AG04450 (cell line): ENCODE measurements at regions not wholly inside any gene's neighbourhood (a gene's known extent, or its start where the extent isn't known, plus 50 kb on each side); places are given as distances from the start of the nearest gene placed in this dataset.
A peak's percentile ranks its signal among the peaks of the same experiment; 100 is the strongest.

Source experiments
- CTCF ChIA-PET: fragments of 300-600, 350-600 bp; formaldehyde crosslinking; extraction: SDS; loops from one replicate; lab custom pipeline; 2022; ENCODE audit warnings: antibody characterized with exemption, inconsistent platforms; lab: Charles Lee
- POLR2A ChIA-PET: fragments of 350-600 bp; formaldehyde crosslinking; extraction: SDS; loops from one replicate; lab custom pipeline; 2021; ENCODE audit warnings: antibody characterized with exemption, inconsistent platforms; lab: Yijun Ruan, JAX
- DNase-seq: peaks from one replicate; pipeline ENCODE4 v3.0.0-alpha.2; 2011; ENCODE audit warnings: low read depth, low spot score
- H3K27ac ChIP-seq: one replicate; pipeline ENCODE4 v1.5.1; 2012; ENCODE audit warnings: low read depth, low read length, control low read depth
- H3K27me3 ChIP-seq: one replicate; pipeline ENCODE4 v1.6.0; 2012; ENCODE audit warnings: low read length; ENCODE audit not compliant: control insufficient read depth, insufficient read depth
- H3K4me3 ChIP-seq: 2 replicates; pipeline ENCODE4 v1.5.1; 2011; ENCODE audit warnings: mild to moderate bottlenecking, low read depth, low read length, control low read depth
- H3K9me3 ChIP-seq: 2 replicates; pipeline ENCODE4 v1.5.1; 2012; ENCODE audit warnings: low read length; ENCODE audit not compliant: control insufficient read depth, insufficient read depth
- TF ChIP-seq, protein P1 (sequence below): IDR thresholded peaks from 2 replicates; pipeline ENCODE4 v1.5.1; 2011; ENCODE audit warnings: low read depth, low read length, control low read depth, inconsistent platforms

DNA sequence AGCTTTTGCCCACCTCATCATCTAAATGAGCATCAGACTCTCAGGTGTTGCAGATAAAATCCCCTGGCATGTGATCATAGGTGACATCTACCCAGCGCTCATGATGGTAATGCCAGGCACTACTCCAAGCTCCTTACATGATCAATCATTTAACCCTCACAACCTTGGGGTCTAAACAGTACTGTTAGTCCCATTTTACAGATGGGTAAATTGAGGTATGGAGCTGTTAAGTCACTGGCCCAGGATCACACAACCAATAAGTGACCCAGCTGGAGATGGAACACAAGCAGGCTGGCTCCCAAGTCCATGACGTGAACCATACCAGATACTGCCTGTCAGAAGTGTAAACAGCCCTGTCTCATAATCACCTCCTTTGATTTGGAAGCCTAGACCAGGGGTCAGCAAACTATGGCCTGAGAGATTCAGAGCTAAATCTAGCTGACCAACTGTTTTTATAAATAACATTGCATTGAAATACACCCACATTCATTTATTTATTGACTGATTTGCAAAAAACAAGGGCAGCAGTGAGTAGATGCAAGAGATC lies 79.2 kb downstream of the UNC5CL start:
- ChIA-PET CTCF (interaction anchor here (0.8 to 1.6 kb wide), 2 partner anchors 9 to 77 kb away, joined by 3 to 4 read pairs; no protein-coding TSS in a partner anchor), POLR2A (no interaction called here)
- H3K9me3 ChIP-seq: no peaks in the 10 kb centered on the region
- H3K4me3 ChIP-seq: no peak overlapping the region
- no peaks in the 10 kb centered on the region for H3K27me3 ChIP-seq
- H3K27ac ChIP-seq: no peak overlapping the region
- TF ChIP-seq, protein P1, sequence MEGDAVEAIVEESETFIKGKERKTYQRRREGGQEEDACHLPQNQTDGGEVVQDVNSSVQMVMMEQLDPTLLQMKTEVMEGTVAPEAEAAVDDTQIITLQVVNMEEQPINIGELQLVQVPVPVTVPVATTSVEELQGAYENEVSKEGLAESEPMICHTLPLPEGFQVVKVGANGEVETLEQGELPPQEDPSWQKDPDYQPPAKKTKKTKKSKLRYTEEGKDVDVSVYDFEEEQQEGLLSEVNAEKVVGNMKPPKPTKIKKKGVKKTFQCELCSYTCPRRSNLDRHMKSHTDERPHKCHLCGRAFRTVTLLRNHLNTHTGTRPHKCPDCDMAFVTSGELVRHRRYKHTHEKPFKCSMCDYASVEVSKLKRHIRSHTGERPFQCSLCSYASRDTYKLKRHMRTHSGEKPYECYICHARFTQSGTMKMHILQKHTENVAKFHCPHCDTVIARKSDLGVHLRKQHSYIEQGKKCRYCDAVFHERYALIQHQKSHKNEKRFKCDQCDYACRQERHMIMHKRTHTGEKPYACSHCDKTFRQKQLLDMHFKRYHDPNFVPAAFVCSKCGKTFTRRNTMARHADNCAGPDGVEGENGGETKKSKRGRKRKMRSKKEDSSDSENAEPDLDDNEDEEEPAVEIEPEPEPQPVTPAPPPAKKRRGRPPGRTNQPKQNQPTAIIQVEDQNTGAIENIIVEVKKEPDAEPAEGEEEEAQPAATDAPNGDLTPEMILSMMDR: no peak
- DNase-seq: no peak

DNA sequence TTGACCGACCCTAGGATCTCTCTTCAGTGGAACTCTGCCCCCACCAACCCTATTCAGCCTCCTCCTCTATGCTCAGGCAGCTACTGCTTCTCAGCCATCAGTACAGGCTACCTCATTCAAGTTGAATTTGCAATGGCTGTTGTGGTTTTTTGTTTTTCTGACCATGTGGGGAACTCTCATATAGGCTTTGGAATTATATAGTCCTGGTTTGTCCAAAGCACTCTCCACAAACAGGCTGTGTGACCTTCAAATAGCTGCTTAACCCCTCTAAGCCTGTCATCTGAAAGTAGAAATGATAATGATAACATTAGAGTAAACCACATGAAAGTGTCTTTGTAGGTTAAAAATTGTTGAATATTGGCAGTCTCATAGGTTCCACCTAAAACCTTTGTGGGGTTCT lies 80.3 kb downstream of the UNC5CL start:
- POLR2A ChIA-PET: interaction anchor here (1.3 kb wide), 1 partner anchor 22 kb away, joined by 4 read pairs; no protein-coding TSS in a partner anchor
- Histone ChIP-seq H3K27ac (peak overlapping the region; percentile 52), H3K27me3 (no peaks in the 10 kb centered on the region), H3K9me3 (no peaks in the 10 kb centered on the region), H3K4me3 (no peak overlapping the region)
- TF ChIP-seq, protein P1: no peak
- no peak for DNase-seq
- CTCF ChIA-PET: interaction anchor here (1.1 kb wide), 1 partner anchor 70 kb away, joined by 4 read pairs; no protein-coding TSS in a partner anchor

DNA sequence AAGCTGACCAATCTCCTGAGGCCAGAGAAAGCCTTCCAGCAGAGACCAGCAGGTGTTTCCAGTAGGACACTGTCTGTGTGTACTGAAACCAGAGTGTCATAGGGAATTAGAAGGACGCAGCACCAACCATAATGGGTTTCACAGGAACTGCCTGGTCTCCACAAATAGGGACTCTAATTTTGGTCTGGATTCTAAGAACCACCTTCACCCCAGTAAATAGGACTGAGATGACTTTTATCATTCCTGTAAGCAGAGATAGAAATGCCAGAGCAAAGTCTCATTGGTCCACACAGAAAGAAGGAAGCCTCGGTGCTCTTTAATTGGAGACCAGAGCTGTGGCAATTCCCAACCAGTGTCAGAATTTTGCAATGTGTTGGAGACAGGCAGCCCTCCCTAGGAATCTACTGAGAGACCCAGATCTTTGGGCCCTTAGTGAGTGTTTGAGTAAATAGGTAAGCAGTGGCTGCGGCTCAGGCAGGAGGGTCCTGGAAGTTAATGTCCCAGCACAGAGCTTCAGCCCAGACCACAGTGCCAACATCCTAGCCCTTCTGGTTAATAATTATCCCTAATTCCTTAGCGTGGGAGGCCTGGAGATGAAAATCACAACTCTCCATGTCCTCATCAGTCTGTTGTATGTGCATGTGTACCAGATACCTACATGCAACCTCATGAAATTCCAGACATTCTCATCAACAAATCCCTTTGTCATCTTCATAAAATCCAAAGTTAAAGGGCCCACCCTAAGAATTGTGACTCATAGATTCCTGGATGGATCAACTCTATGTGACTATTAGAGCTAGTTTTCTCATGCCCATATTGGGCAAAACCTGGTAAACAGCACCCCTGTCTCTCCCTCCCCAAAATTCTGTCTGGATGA lies 81.2 kb downstream of the UNC5CL start:
- Histone ChIP-seq H3K27ac (peak overlapping the region; percentile 52), H3K27me3 (no peaks in the 10 kb centered on the region), H3K9me3 (no peaks in the 10 kb centered on the region), H3K4me3 (no peak overlapping the region)
- DNase-seq: peak; percentile 46
- CTCF ChIA-PET: interaction anchor here (1.1 to 1.4 kb wide), 2 partner anchors 32 to 70 kb away, joined by 3 to 4 read pairs; no protein-coding TSS in a partner anchor
- TF ChIP-seq, protein P1: no peak
- POLR2A ChIA-PET: interaction anchor here (1.3 kb wide), 1 partner anchor 21 kb away, joined by 4 read pairs; no protein-coding TSS in a partner anchor

DNA sequence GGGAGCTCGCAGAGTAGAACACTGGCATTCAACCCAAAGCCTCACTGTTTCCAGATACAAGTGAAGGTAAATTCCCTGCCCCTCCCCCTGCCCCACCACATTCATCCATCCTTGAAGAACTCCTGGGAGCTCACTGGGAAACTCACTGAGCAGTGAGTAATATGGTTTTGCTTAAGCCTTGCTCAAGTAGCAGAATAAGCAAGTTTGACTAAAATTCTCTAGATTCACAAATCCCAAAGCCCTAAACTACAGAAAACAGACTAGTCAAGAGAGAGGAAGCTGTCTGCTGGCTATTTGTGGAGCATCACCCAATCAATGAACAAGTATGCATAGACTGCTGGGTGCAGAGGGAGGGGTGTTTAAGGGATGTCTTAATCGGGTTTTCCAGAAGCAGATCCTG lies 82.1 kb downstream of the UNC5CL start:
- no peak overlapping the region for H3K27ac ChIP-seq
- H3K27me3 ChIP-seq: no peaks in the 10 kb centered on the region
- no peak for DNase-seq
- no peak overlapping the region for H3K4me3 ChIP-seq
- TF ChIP-seq, protein P1: no peak
- H3K9me3 ChIP-seq: no peaks in the 10 kb centered on the region
- POLR2A ChIA-PET: no interaction called here
- CTCF ChIA-PET: interaction anchor here (1.3 to 1.4 kb wide), 2 partner anchors 33 to 62 kb away, joined by 3 read pairs; no protein-coding TSS in a partner anchor

DNA sequence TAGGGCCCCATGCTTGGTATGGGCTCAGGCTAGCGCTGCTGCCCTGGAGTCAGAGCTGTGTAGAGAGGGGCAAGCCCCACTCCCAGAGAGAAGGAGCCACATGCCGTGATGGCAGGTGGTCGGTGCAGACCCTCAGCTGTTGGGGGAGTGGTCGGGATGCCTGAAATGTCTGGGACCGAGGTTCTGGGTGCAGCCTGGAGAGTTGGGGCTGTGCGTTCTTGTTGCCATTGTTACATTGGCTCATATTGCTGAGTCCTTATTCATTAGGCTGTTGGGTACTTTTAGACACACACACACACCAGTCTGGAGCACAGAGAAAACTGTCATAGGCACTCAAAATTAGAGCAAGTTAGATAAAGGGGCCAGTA lies 83.9 kb downstream of the UNC5CL start:
- CTCF ChIA-PET: no interaction called here
- Histone ChIP-seq H3K27ac (no peak overlapping the region), H3K27me3 (no peaks in the 10 kb centered on the region), H3K4me3 (no peak overlapping the region), H3K9me3 (no peaks in the 10 kb centered on the region)
- POLR2A ChIA-PET: no interaction called here
- DNase-seq: no peak
- TF ChIP-seq, protein P1: no peak
